HG03342 (cell line): ENCODE measurements at regions not wholly inside any gene's neighbourhood (a gene's known extent, or its start where the extent isn't known, plus 50 kb on each side); places are given as distances from the start of the nearest gene placed in this dataset.

Experiments used
- ATAC-seq: cut with Tn5 transposase; IDR thresholded peaks from one replicate; pipeline ENCODE4 v1.9.1; 2021; ENCODE audit warnings: mild to moderate bottlenecking, moderate library complexity; ENCODE audit not compliant: unreplicated experiment

- ATAC-seq = no peak
Measured at GRCh38 chrX:40485973-40486372, 94.8 kb upstream of the ATP6AP2 start.

GRCh38 chrX:40485102-40485826 lies 95.5 kb upstream of the ATP6AP2 start:
- no peak for ATAC-seq

GRCh38 chrX:40484408-40485091 lies 96.2 kb upstream of the ATP6AP2 start:
- ATAC-seq = no peak

GRCh38 chrX:40483502-40483901 lies 97.3 kb upstream of the ATP6AP2 start:
- ATAC-seq = no peak

- no peak for ATAC-seq
Measured at GRCh38 chrX:40479777-40480318, 100.9 kb upstream of the ATP6AP2 start.

GRCh38 chrX:40478474-40479065 lies 102.2 kb upstream of the ATP6AP2 start:
- no peak for ATAC-seq

GRCh38 chrX:40476958-40477357 lies 103.8 kb upstream of the ATP6AP2 start:
- no peak for ATAC-seq

- ATAC-seq = no peak
Measured at GRCh38 chrX:40474645-40475044, 106.1 kb upstream of the ATP6AP2 start.

GRCh38 chrX:40474205-40474626 lies 106.6 kb upstream of the ATP6AP2 start:
- no peak for ATAC-seq

GRCh38 chrX:40473460-40474204 lies 107.1 kb upstream of the ATP6AP2 start:
- no peak for ATAC-seq

GRCh38 chrX:40471965-40472648 lies 108.7 kb upstream of the ATP6AP2 start:
- ATAC-seq = peak; percentile 46

GRCh38 chrX:40470830-40471429 lies 109.8 kb upstream of the ATP6AP2 start:
- ATAC-seq = no peak

GRCh38 chrX:40469316-40469715 lies 111.5 kb upstream of the ATP6AP2 start:
- ATAC-seq = no peak

GRCh38 chrX:40468033-40468846 lies 112.5 kb upstream of the ATP6AP2 start:
- peak; percentile 56 for ATAC-seq

GRCh38 chrX:40467454-40467853 lies 113.3 kb upstream of the ATP6AP2 start:
- no peak for ATAC-seq

GRCh38 chrX:40465735-40466551 lies 114.8 kb upstream of the ATP6AP2 start:
- no peak for ATAC-seq

GRCh38 chrX:40462795-40463194 lies 118.0 kb upstream of the ATP6AP2 start:
- no peak for ATAC-seq

- ATAC-seq = no peak
Measured at GRCh38 chrX:40460926-40461325, 119.8 kb upstream of the ATP6AP2 start.
